ENCODE measurements at regions not wholly inside any gene's neighbourhood (a gene's known extent, or its start where the extent isn't known, plus 50 kb on each side); places are given as distances from the start of the nearest gene placed in this dataset.

DNA sequence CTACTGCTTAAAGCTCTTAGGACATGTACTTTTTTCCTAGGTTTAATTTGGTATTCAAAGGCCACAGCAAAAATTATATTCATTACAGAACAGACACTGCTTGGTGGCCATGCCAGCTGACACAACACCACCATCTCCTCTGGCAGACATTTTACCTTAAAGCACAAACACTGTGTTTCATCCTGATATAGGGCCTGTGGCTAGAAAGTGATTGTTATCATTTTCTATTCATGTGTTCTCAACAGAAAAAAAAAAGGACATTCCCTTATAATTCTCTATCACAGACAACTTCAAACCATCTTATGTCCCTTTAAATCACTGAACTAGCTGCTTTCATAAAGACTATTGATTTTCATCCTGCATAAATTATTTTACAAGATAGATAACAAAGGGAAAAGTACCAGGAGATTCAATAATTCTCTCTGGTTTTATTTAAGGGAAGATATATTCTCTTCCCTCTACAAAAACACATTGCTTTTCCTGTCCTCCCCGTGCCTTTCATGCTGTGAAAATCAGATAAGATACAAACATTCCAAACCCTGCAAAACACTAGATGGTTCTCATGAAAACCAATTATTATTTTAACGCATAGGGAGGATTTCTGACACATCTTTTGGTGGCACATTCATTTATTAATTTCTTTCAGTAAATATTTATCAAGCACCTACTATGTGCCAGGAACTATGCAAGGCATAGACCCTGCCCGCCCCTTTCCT is 139.3 kb upstream of the TMCC3 start:
- TF ChIP-seq, protein P1, sequence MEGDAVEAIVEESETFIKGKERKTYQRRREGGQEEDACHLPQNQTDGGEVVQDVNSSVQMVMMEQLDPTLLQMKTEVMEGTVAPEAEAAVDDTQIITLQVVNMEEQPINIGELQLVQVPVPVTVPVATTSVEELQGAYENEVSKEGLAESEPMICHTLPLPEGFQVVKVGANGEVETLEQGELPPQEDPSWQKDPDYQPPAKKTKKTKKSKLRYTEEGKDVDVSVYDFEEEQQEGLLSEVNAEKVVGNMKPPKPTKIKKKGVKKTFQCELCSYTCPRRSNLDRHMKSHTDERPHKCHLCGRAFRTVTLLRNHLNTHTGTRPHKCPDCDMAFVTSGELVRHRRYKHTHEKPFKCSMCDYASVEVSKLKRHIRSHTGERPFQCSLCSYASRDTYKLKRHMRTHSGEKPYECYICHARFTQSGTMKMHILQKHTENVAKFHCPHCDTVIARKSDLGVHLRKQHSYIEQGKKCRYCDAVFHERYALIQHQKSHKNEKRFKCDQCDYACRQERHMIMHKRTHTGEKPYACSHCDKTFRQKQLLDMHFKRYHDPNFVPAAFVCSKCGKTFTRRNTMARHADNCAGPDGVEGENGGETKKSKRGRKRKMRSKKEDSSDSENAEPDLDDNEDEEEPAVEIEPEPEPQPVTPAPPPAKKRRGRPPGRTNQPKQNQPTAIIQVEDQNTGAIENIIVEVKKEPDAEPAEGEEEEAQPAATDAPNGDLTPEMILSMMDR (IDR thresholded peaks at IDR 0.05) = no peak
- TF ChIP-seq GABPA (IDR thresholded peaks at IDR 0.05; ENCODE audit: low read depth) (no peak), NRF1 (IDR thresholded peaks at IDR 0.05; ENCODE audit: low read depth, low read length) (no peak), TEAD4 (IDR thresholded peaks at IDR 0.05; ENCODE audit: borderline replicate concordance, insufficient read depth) (no peak)

Data from SK-N-SH (cell line).